Neural crest cell (in vitro differentiated cells): ENCODE measurements at regions not wholly inside any gene's neighbourhood (a gene's known extent, or its start where the extent isn't known, plus 50 kb on each side); places are given as distances from the start of the nearest gene placed in this dataset.

Experiments used
- DNase-seq: peaks from one replicate; pipeline ENCODE4 v3.0.0; 2021; ENCODE audit warnings: low read depth, mixed read lengths, low spot score
- H3K27ac Mint-ChIP-seq: one replicate; pipeline ENCODE4 v1.8.0; 2021; ENCODE audit warnings: mild to moderate bottlenecking, mixed read lengths; ENCODE audit not compliant: unreplicated experiment
- H3K27me3 Mint-ChIP-seq: 2 replicates; pipeline ENCODE4 v1.8.0; 2021; ENCODE audit warnings: low read depth, mild to moderate bottlenecking, mixed read lengths
- H3K36me3 Mint-ChIP-seq: 2 replicates; pipeline ENCODE4 v1.8.0; 2021; ENCODE audit warnings: low read depth, mild to moderate bottlenecking, mixed read lengths
- H3K4me1 Mint-ChIP-seq: 2 replicates; pipeline ENCODE4 v1.8.0; 2021; ENCODE audit warnings: mixed read lengths
- H3K4me3 Mint-ChIP-seq: one replicate; pipeline ENCODE4 v1.8.0; 2021; ENCODE audit warnings: mild to moderate bottlenecking, mixed read lengths
- H3K9me3 Mint-ChIP-seq: 2 replicates; pipeline ENCODE4 v1.8.0; 2021; ENCODE audit warnings: mixed read lengths
- TF ChIP-seq, protein P1 (sequence below): fragments of 200-600 bp; sonication (generic); conservative IDR thresholded peaks from 2 replicates; pipeline ENCODE4 v1.5.0; 2021; ENCODE audit warnings: antibody characterized with exemption, mild to moderate bottlenecking

DNA sequence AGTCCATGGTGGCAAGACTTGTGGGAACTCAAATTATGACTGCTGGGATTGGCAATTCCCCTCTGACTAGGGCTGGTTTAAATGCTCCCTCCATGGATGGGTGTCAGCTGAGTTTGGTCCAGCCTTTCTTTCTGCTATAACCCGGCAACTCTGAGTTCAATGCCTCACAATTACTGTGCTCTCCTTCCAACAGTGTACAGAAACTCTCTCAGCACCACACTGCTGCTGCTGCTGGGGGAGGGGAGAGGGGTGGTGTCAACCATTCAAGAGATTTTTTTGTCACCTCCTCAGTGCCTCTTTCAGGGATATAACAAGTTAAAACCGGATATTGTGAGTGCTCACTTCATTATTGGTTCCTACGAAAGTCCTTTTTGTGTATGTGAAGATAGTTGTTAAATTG, 830.3 kb upstream of the NXPH2 start:
- Mint-ChIP-seq H3K27ac (no peak overlapping the region), H3K36me3 (peaks cover 3% of the 10 kb centered on the region), H3K9me3 (peaks cover 6% of the 10 kb centered on the region), H3K4me3 (no peak overlapping the region), H3K4me1 (peaks cover 9% of the 10 kb centered on the region), H3K27me3 (no peaks in the 10 kb centered on the region)
- TF ChIP-seq, protein P1, sequence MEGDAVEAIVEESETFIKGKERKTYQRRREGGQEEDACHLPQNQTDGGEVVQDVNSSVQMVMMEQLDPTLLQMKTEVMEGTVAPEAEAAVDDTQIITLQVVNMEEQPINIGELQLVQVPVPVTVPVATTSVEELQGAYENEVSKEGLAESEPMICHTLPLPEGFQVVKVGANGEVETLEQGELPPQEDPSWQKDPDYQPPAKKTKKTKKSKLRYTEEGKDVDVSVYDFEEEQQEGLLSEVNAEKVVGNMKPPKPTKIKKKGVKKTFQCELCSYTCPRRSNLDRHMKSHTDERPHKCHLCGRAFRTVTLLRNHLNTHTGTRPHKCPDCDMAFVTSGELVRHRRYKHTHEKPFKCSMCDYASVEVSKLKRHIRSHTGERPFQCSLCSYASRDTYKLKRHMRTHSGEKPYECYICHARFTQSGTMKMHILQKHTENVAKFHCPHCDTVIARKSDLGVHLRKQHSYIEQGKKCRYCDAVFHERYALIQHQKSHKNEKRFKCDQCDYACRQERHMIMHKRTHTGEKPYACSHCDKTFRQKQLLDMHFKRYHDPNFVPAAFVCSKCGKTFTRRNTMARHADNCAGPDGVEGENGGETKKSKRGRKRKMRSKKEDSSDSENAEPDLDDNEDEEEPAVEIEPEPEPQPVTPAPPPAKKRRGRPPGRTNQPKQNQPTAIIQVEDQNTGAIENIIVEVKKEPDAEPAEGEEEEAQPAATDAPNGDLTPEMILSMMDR, result no peak
- no peak for DNase-seq

- Mint-ChIP-seq H3K27ac (no peak overlapping the region), H3K9me3 (peaks cover 11% of the 10 kb centered on the region), H3K27me3 (no peaks in the 10 kb centered on the region), H3K4me3 (no peak overlapping the region), H3K4me1 (peaks cover 9% of the 10 kb centered on the region), H3K36me3 (peaks cover 3% of the 10 kb centered on the region)
- TF ChIP-seq, protein P1, result no peak
- DNase-seq, result no peak
These were observed 828.9 kb upstream of the NXPH2 start for GRCh38 chr2:139609109-139609508.

DNA sequence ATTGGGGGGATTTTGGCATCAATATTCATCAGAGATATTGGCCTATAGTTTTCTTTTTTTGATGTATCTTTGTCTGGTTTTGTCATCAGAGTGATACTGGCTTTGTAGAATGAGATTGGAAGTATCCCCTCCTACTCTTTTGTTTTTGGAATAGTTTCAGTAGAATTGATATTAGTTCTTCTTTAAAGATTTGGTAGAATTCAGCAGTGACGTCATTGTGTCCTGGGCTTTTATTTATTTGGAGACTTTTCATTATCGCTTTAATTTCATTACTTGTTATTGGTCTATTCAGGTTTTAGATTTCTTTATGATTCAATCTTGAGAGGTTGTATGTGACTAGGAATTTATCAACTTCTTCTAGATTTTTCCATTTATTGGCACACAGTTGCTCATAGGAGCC, 825.5 kb upstream of the NXPH2 start:
- Mint-ChIP-seq H3K4me1 (peaks cover 7% of the 10 kb centered on the region), H3K9me3 (peaks cover 11% of the 10 kb centered on the region), H3K27ac (no peak overlapping the region), H3K27me3 (no peaks in the 10 kb centered on the region), H3K4me3 (no peak overlapping the region), H3K36me3 (no peaks in the 10 kb centered on the region)
- DNase-seq, result no peak
- TF ChIP-seq, protein P1, result no peak

- no peak for DNase-seq
- Mint-ChIP-seq H3K27ac (no peak overlapping the region), H3K4me1 (no peaks in the 10 kb centered on the region), H3K36me3 (no peaks in the 10 kb centered on the region), H3K27me3 (no peaks in the 10 kb centered on the region), H3K4me3 (no peak overlapping the region), H3K9me3 (peaks cover 5% of the 10 kb centered on the region)
- TF ChIP-seq, protein P1, result no peak
These were observed 820.0 kb upstream of the NXPH2 start for GRCh38 chr2:139600166-139600565.

- TF ChIP-seq, protein P1, result no peak
- Mint-ChIP-seq H3K4me1 (no peaks in the 10 kb centered on the region), H3K27ac (no peak overlapping the region), H3K4me3 (no peak overlapping the region), H3K27me3 (no peaks in the 10 kb centered on the region), H3K36me3 (no peaks in the 10 kb centered on the region), H3K9me3 (peaks cover 3% of the 10 kb centered on the region)
- no peak for DNase-seq
These were observed 804.9 kb upstream of the NXPH2 start for GRCh38 chr2:139585101-139585500.

- no peaks in the 10 kb centered on the region for H3K4me1 Mint-ChIP-seq
- peaks cover 4% of the 10 kb centered on the region for H3K9me3 Mint-ChIP-seq
- H3K27me3 Mint-ChIP-seq, result no peaks in the 10 kb centered on the region
- no peak for DNase-seq
- no peak overlapping the region for H3K27ac Mint-ChIP-seq
- TF ChIP-seq, protein P1, result no peak
- H3K4me3 Mint-ChIP-seq, result no peak overlapping the region
- no peaks in the 10 kb centered on the region for H3K36me3 Mint-ChIP-seq
These were observed 794.2 kb upstream of the NXPH2 start for GRCh38 chr2:139574371-139574770.
